ENCODE measurements at regions not wholly inside any gene's neighbourhood (a gene's known extent, or its start where the extent isn't known, plus 50 kb on each side); places are given as distances from the start of the nearest gene placed in this dataset.

DNA sequence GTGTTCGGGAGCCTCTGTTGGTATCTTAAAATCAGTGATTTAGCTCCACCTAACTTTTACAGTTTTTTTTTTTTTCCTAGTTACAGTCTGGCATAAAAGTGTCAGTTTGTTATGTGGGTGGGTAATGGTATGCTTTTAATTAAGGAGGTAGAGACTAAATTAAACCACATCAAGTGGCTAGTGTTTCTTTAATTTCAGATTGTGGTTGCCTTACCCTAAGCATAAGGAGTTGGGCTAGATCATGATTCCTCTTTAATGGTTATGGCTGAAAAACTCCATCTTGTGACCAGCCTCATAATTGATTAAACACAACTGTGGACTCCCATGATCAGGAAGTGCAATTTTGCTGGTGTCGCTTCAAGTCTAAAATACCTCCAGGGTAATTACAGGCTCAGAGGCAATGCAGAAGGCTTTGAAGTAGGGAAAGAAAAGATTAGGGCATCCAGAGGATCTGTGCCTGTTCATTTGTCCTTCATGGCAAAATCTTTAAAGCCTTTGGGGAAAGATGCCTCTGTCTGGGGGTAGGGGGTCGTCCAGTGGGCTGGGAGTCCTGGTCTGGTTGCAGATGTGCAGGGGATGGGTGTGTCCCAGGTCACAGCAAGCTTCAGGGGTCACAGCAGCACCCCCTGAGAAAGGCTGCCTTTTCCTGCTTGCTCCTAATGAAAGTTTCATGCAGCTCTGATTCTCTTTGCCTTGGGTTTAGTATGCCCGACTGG is 579.2 kb downstream of the BCL11A start:
- TF ChIP-seq ZNF274 (IDR thresholded peaks at IDR 0.05; ENCODE audit: low read depth, low read length) (no peak), YY1 (IDR thresholded peaks at IDR 0.05; ENCODE audit: insufficient read depth, insufficient read length) (no peak), SUZ12 (IDR thresholded peaks at IDR 0.05; ENCODE audit: extremely low read depth, insufficient read depth, insufficient read length) (no peak)
